PC-9 (cell line): ENCODE measurements at regions not wholly inside any gene's neighbourhood (a gene's known extent, or its start where the extent isn't known, plus 50 kb on each side); places are given as distances from the start of the nearest gene placed in this dataset.

Source experiments
- EZH2 ChIP-seq: fragments of 200-600 bp; sonication (generic); IDR thresholded peaks from 2 replicates; pipeline ENCODE4 v1.8.0; 2017; ENCODE audit warnings: antibody characterized with exemption, low read depth
- TF ChIP-seq, protein P1 (sequence below): fragments of 200-600 bp; sonication (generic); conservative IDR thresholded peaks from 2 replicates; pipeline ENCODE4 v1.6.1; 2017; ENCODE audit warnings: mixed run types, antibody characterized with exemption, mild to moderate bottlenecking, moderate library complexity

DNA sequence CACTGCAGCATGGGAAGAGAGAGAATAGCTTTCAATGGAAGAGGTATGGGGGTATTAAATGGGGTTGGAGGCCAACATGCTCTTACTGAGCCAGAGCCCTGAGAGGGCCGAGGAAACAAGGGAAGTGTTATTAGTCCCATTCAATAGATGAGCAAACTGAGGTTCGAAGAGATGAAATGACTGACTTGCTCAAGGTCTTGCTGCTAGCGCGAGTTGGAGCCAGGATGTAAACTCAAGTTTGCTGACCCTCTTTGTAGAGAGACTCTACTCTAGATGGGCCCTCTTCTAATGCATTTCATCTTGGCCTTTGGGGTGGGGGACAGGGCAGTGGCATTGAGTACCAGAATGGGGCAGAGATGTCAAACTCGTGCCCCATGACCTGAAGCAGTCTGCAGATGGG is 319.5 kb downstream of the RPS6KC1 start:
- no peak for TF ChIP-seq EZH2
- TF ChIP-seq, protein P1, sequence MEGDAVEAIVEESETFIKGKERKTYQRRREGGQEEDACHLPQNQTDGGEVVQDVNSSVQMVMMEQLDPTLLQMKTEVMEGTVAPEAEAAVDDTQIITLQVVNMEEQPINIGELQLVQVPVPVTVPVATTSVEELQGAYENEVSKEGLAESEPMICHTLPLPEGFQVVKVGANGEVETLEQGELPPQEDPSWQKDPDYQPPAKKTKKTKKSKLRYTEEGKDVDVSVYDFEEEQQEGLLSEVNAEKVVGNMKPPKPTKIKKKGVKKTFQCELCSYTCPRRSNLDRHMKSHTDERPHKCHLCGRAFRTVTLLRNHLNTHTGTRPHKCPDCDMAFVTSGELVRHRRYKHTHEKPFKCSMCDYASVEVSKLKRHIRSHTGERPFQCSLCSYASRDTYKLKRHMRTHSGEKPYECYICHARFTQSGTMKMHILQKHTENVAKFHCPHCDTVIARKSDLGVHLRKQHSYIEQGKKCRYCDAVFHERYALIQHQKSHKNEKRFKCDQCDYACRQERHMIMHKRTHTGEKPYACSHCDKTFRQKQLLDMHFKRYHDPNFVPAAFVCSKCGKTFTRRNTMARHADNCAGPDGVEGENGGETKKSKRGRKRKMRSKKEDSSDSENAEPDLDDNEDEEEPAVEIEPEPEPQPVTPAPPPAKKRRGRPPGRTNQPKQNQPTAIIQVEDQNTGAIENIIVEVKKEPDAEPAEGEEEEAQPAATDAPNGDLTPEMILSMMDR, result no peak
